ENCODE measurements at regions not wholly inside any gene's neighbourhood (a gene's known extent, or its start where the extent isn't known, plus 50 kb on each side); places are given as distances from the start of the nearest gene placed in this dataset.
A peak's percentile ranks its signal among the peaks of the same experiment; 100 is the strongest.

DNA sequence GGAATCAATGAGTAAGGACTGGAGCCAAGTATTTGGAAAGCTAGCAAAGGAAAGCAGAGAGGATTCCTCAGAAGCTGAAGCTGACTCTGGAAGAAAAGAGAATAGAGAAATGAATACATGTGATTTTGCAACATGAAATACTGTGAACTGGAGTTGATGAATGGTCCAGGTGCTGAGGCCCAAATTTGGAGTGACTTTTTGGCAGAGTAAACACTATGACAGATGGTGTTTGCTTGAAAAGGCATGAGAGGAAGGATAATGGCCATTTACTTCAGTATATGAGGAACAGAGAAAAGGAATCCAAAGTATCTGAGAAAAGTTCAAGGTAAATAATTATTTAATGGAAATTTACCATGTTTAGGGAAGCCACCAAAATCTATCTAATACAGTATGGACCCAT lies 236.7 kb downstream of the SLITRK2 start:
- no peaks in the 10 kb centered on the region for H4K20me1 ChIP-seq (ENCODE audit: insufficient read depth, low read length)
- H3K4me2 ChIP-seq (ENCODE audit: low read length): no peak overlapping the region
- H3K4me3 ChIP-seq (ENCODE audit: low read length): no peak overlapping the region
- no peaks in the 10 kb centered on the region for H3K79me2 ChIP-seq (ENCODE audit: low read length)
- no peaks in the 10 kb centered on the region for H3K36me3 ChIP-seq (replicated peaks; ENCODE audit: low read depth, low read length)
- H3K9ac ChIP-seq (ENCODE audit: low read length): no peak overlapping the region
- no peaks in the 10 kb centered on the region for H3K27me3 ChIP-seq (ENCODE audit: low read depth, low read length)
- no peak overlapping the region for H2AFZ ChIP-seq (ENCODE audit: low read depth, low read length)
- H3K4me1 ChIP-seq (ENCODE audit: low read length): peaks cover 25% of the 10 kb centered on the region
- no peaks in the 10 kb centered on the region for H3K9me3 ChIP-seq (ENCODE audit: insufficient read depth, low read length)
- TF ChIP-seq, protein P1, sequence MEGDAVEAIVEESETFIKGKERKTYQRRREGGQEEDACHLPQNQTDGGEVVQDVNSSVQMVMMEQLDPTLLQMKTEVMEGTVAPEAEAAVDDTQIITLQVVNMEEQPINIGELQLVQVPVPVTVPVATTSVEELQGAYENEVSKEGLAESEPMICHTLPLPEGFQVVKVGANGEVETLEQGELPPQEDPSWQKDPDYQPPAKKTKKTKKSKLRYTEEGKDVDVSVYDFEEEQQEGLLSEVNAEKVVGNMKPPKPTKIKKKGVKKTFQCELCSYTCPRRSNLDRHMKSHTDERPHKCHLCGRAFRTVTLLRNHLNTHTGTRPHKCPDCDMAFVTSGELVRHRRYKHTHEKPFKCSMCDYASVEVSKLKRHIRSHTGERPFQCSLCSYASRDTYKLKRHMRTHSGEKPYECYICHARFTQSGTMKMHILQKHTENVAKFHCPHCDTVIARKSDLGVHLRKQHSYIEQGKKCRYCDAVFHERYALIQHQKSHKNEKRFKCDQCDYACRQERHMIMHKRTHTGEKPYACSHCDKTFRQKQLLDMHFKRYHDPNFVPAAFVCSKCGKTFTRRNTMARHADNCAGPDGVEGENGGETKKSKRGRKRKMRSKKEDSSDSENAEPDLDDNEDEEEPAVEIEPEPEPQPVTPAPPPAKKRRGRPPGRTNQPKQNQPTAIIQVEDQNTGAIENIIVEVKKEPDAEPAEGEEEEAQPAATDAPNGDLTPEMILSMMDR (IDR thresholded peaks at IDR 0.05; ENCODE audit: low read depth, low read length): no peak
- TF ChIP-seq EZH2phosphoT487 (IDR thresholded peaks at IDR 0.05; ENCODE audit: low read depth): no peak
- H3K27ac ChIP-seq (ENCODE audit: low read length): no peak overlapping the region

DNA sequence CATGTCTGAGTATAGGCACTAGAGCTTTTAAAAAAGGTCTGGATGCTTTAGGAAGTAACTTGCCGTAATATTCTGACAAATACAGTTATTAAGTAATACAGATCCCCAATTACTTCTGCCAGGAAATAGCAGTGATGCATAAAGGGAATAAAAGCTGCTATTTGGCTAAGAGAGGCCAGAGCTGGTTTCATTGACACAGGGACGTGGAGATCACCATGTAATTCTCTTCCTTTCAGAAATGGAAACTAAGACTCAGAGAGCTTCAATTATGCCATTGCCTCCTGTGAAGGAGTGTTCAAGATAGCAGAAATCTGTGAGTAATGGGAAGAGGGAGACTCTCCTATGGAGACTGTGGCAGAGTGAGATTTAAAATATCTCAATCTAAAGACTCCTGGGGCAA lies 238.1 kb downstream of the SLITRK2 start:
- Histone ChIP-seq H3K36me3 (replicated peaks; ENCODE audit: low read depth, low read length) (no peaks in the 10 kb centered on the region), H3K4me1 (ENCODE audit: low read length) (peaks cover 25% of the 10 kb centered on the region), H3K9me3 (ENCODE audit: insufficient read depth, low read length) (no peaks in the 10 kb centered on the region), H3K79me2 (ENCODE audit: low read length) (no peaks in the 10 kb centered on the region), H4K20me1 (ENCODE audit: insufficient read depth, low read length) (no peaks in the 10 kb centered on the region), H3K27ac (ENCODE audit: low read length) (peak overlapping the region; percentile 51; the same call in 1 of the 2 replicates), H3K4me3 (ENCODE audit: low read length) (peak overlapping the region; percentile 45; the same call in 1 of the 2 replicates), H2AFZ (ENCODE audit: low read depth, low read length) (peak overlapping the region; percentile 74; the same call in 1 of the 2 replicates), H3K9ac (ENCODE audit: low read length) (no peak overlapping the region), H3K4me2 (ENCODE audit: low read length) (peak overlapping the region; percentile 72), H3K27me3 (ENCODE audit: low read depth, low read length) (no peaks in the 10 kb centered on the region)
- TF ChIP-seq EZH2phosphoT487 (IDR thresholded peaks at IDR 0.05; ENCODE audit: low read depth): no peak
- TF ChIP-seq, protein P1 (IDR thresholded peaks at IDR 0.05; ENCODE audit: low read depth, low read length): no peak

DNA sequence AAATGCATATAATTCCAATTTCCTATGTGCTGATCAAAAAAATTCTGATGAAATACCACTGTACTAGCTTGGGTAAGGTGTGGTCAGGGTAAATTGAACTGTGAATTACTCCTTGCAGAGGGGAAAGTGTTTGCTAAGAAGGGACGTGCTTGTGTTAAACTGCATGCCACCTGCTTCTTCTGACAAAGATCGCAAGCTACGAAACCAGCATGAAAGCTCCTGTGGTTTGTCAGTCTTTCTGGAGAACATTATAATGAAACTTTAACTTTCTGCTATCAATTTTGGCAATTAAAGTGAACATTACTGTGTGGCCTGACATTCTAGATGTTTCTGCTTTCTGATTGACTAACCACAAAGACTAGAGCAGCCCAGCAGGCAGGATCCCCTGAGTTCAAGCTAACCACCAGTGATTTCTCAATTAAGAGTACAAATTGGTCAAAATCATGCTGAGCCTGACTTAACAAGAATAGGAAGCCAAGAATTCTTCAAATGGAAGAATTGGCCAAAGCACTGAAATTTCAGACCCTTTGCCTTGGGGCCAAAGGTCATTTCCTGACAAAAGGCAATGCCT lies 239.0 kb downstream of the SLITRK2 start:
- Histone ChIP-seq H3K9me3 (ENCODE audit: insufficient read depth, low read length) (no peaks in the 10 kb centered on the region), H2AFZ (ENCODE audit: low read depth, low read length) (no peak overlapping the region), H3K4me2 (ENCODE audit: low read length) (peak overlapping the region; percentile 72), H3K36me3 (replicated peaks; ENCODE audit: low read depth, low read length) (no peaks in the 10 kb centered on the region), H3K79me2 (ENCODE audit: low read length) (no peaks in the 10 kb centered on the region), H3K9ac (ENCODE audit: low read length) (no peak overlapping the region), H3K4me3 (ENCODE audit: low read length) (no peak overlapping the region), H3K27me3 (ENCODE audit: low read depth, low read length) (no peaks in the 10 kb centered on the region), H3K27ac (ENCODE audit: low read length) (peak overlapping the region; percentile 51), H4K20me1 (ENCODE audit: insufficient read depth, low read length) (no peaks in the 10 kb centered on the region), H3K4me1 (ENCODE audit: low read length) (peaks cover 25% of the 10 kb centered on the region)
- no peak for TF ChIP-seq EZH2phosphoT487 (IDR thresholded peaks at IDR 0.05; ENCODE audit: low read depth)
- TF ChIP-seq, protein P1 (IDR thresholded peaks at IDR 0.05; ENCODE audit: low read depth, low read length): no peak

DNA sequence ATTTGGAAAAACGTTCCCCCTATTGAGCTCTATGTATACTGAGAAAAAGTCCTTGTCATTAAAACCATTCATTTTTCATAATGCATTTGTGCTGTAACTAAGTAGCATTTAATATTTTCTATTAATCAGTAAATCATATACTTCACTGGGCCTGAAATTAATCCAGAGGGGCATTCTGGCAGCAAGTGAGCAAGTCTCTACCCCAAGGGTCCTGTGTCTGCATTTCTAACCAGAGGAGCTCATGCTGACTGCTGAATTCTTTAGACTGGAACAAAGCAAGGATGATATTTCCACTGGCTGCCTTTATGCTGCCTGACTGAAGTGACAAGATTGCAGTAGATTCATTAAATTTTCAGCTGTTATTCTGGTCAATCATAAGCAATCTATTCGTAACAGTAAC lies 246.5 kb downstream of the SLITRK2 start:
- Histone ChIP-seq H3K9me3 (ENCODE audit: insufficient read depth, low read length) (no peaks in the 10 kb centered on the region), H3K4me3 (ENCODE audit: low read length) (no peak overlapping the region), H3K79me2 (ENCODE audit: low read length) (no peaks in the 10 kb centered on the region), H4K20me1 (ENCODE audit: insufficient read depth, low read length) (no peaks in the 10 kb centered on the region), H3K9ac (ENCODE audit: low read length) (no peak overlapping the region), H3K4me2 (ENCODE audit: low read length) (no peak overlapping the region), H3K27ac (ENCODE audit: low read length) (no peak overlapping the region), H2AFZ (ENCODE audit: low read depth, low read length) (no peak overlapping the region), H3K27me3 (ENCODE audit: low read depth, low read length) (no peaks in the 10 kb centered on the region), H3K4me1 (ENCODE audit: low read length) (no peaks in the 10 kb centered on the region), H3K36me3 (replicated peaks; ENCODE audit: low read depth, low read length) (no peaks in the 10 kb centered on the region)
- TF ChIP-seq, protein P1 (IDR thresholded peaks at IDR 0.05; ENCODE audit: low read depth, low read length): no peak
- TF ChIP-seq EZH2phosphoT487 (IDR thresholded peaks at IDR 0.05; ENCODE audit: low read depth): no peak
